Left kidney (tissue), 1 donor: ENCODE measurements at regions not wholly inside any gene's neighbourhood (a gene's known extent, or its start where the extent isn't known, plus 50 kb on each side); places are given as distances from the start of the nearest gene placed in this dataset.
"Not testable (repeated sequence)": the region's sequence is repeated elsewhere in the genome, so short reads cannot be mapped to it uniquely, and the experiment has no call there.

Experiments used
- DNase-seq: peaks from one replicate; pipeline ENCODE4 v3.0.0-alpha.2; 2013

DNA sequence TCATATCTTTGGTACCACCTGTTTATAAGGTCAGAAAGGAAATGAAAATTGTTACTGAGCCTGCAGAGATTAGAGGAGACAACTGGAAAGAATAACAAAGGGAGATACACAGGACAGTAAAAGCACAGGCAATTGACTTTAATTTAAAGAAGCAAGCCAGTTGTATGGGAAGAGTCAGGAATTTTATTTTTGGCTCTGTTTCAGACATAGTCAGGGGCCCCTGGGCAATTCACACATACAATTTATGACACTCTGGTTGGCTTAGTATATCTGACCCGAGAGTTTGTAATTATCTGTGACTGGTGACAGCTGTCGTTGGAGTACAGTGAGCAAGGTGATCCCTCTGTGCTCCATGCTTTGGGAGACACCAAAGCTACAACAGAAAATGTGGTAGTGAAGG lies 591.9 kb upstream of the NECTIN3 start:
- DNase-seq, result peak; percentile 24

DNA sequence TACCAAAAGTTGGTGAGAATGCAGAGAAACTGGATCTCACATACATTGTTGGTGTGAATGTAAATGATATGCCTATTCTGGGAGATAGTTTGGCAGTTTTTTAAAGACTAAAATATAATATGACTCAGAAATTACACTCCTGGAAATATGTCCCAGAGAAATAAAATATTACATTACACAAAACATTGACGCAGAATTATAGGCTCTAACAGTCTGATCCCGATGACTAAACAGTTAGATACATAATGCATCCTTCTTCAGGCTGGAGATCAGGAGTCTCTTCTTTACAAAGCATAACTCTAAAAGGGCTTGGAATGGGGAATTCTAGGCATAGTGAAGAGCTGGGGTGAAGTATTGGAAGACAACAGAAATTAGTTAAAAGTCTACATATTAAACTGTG lies 586.2 kb upstream of the NECTIN3 start:
- DNase-seq, result no peak

DNA sequence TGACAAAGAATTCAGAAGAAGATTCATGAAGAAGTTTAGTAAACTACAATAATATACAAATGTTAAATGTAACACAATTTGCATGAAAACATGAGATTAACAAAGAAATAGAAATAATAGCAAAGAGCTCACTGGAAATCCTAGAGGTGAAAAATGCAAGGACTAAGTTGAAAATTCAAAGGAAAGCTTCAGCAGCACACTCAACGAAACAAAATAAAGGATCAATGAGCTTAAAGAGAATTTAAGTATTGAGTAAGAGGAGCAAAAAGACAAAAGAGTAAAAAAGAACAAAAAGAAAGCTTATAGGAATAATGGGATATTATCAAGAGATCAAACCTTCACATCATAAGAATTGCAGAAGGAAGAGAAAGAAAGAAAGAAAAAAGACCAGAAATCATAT lies 583.8 kb upstream of the NECTIN3 start:
- no peak for DNase-seq

DNA sequence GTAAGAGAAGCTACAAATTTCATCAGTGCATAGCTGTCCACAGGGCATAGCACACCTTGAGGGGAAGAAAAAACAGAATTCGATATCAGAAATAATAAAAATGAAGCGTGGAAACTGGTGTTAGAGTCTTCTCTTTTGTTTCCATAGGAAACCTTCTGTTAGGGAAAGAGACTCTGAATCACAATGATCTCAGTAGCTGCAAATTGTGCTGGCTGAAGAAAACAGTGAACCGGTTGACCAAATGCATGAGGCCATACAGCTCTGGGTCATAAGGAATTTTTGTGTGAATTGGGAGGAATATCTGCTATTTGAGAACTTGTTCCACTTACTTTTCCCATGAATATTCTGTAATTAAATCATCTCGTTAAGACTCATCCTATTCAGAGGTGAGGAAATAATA lies 580.2 kb upstream of the NECTIN3 start:
- DNase-seq, result no peak

DNA sequence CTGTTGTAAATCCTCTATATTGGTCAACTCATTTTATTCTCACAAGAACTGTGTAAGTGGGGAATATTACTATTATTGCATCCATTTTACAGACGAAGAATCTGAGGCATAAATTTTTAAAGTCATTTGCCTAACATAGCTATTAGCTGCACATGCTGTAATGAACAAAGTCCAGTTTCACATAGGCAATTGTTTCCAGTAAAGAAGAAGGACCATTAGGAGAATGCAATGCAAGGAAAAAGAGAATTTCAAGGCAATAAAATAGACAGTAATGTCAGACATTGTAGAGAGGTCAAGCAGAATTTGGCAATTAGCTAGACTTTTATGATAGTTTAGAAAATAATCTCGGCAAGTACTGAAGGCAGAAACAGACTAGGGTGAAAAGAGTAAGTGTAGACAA lies 578.7 kb upstream of the NECTIN3 start:
- no peak for DNase-seq

DNA sequence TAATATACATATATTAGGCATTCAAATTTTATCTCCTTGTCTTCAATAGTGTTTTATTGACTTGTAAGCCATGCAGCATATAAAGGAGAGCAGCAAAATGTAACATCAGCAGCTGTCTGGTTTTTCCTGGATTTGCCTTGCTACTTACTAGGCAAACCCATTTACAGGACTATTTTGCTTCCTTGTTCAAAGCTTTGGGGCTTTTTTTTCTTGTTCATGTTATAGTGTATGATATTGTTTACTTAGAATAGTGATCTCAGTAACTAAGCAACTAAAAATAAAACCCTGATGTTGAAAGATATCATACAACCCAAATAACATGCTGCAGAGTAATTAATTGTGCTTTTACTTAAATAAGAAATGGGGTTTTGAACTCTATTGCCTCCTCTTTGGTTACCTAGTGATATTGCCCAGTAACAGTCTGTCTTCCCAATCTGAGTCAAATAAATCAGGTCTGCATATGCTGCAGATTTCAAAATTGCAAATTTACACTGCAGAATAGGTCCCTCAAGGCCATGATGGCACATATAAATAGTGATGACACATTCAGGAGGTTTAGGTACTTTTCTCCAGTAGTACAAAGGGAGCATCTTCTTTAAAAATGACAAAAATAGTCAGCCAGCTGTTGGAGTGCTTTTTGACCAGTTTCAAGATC lies 578.1 kb upstream of the NECTIN3 start:
- DNase-seq, result no peak

DNA sequence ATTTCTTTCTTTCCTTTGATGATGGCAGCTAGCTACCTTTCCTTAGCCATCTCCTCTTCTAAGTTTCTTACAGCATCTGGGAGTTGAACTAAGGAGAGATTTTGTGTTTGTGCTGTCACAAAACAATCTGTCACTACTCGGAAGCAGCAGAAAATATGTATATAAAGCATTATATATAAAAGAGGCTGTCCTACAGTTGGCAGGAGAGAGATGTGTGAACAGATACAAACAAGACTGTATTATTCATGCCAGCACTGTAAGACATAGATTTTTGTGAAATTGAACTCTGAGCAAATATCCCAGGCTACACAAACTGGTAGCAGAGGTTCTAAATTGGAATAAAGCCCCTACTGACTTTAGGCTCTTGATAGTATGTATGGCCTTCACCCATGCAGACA lies 577.5 kb upstream of the NECTIN3 start:
- DNase-seq, result no peak

DNA sequence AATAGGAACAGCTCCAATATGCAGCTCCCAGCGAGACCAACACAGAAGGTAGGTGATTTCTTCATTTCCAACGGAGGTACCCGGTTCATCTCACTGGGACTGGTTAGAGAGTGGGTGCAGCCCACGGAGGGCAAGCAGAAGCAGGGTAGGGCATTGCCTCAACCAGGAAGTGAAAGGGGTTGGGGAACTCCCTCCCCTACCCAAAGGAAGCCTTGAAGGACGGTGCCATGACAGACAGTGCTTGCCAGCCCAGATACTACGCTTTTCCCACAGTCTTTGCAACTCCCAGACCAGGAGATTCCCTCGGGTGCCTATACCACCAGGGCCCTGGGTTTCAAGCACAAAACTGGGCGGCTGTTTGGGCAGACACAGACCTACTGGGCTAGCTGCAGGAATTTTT lies 576.9 kb upstream of the NECTIN3 start:
- DNase-seq, result no peak

DNA sequence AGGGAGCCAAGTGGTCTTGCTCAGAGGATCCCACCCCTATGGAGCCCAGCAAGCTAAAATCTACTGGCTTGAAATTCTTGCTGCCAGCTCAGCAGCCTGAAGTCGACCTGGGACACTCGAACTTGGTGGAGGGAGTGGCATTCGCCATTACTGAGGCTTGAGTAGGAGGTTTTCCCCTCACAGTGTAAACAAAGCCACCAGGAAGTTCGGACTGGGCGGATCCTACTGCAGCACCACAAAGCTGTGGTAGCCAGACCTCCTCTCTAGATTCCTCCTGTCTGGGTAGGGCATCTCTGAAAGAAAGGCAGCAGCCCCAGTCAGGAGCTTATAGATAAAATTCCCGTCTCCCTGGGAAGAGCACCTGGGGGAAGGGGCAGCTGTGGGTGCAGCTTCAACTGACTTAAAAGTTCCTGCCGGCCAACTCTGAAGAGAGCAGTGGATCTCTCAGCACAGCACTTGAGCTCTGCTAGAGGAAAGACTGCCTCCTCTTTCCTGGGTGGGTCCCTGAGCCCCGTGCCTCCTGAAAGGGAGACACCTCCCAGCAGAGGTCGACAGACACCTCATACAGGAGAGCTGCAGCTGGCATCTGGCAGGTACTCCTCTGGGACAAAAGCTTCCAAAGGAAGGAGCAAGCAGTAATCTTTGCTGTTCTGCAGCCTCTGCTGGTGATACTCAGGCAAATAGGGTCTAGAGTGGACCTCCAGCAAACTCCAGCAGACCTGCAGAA lies 576.3 kb upstream of the NECTIN3 start:
- no peak for DNase-seq

DNA sequence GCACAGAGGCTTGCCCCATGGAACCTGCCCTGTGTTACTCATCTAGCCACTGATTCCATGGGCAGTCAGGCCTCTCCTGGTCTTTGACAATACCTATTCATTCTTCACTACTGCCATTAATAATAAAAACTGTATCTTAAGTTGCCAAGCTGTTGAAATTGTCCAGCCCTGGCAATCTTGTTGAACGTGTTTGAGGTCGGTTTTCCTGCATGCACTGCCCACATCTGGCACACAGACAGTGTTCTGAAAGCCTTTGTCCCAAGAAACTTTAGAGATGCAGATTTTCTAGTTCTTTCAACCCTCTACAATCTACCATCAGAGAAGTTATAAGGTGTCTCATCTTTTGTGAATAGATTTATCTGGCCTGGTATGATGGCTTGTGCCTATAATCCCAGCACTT lies 567.2 kb upstream of the NECTIN3 start:
- no peak for DNase-seq

DNA sequence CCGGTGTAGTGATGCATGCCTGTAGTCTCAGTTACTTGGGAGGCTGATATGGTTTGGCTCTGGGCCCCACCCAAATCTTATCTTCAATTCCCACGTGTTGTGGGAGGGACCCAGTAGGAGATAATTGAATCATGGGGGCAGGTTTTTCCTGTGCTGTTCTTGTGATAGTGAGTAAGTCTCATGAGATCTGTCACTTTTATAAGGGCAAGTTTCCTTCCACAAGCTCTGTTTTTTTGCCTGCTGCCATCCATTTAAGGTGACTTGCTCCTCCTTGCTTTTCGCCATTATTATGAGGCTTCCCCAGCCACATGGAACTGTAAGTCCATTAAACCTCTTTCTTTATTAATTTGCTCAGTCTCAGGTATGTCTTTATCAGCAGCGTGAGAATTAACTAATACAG lies 566.7 kb upstream of the NECTIN3 start:
- DNase-seq, result no peak

DNA sequence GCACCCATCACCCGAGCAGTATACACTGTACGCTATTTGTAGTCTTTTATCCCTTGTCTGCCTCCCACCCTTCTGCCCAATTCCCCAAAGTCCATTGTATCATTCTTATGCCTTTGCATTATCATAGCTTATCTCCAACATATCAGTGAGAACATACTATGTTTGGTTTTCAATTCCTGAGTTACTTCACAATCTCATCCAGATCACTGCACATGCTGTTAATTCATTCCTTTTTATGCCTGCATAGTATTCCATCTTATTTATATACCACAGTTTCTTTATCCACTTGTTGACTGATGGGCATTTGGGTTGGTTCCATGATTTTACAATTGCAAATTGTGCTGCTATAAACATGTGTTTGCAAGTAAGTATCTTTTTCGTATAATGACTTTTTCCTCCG lies 564.7 kb upstream of the NECTIN3 start:
- DNase-seq, result no peak

DNA sequence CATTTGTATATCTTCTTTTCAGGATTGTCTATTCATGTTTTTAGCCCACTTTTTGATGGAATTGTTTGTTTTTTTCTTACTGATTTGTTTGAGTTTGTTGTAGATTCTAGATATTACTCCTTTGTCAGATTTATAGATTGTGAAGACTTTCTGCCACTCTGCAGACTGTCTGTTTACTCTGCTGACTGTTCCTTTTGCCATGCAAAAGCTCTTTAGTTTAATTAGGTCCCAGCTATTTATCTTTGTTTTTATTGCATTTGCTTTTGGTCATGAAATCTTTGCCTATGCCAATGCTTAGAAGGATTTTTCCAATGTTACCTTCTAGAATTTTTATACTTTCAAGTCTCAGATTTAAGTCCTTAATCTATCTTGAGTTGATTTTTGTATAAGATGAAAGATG lies 564.0 kb upstream of the NECTIN3 start:
- not testable (repeated sequence) for DNase-seq

DNA sequence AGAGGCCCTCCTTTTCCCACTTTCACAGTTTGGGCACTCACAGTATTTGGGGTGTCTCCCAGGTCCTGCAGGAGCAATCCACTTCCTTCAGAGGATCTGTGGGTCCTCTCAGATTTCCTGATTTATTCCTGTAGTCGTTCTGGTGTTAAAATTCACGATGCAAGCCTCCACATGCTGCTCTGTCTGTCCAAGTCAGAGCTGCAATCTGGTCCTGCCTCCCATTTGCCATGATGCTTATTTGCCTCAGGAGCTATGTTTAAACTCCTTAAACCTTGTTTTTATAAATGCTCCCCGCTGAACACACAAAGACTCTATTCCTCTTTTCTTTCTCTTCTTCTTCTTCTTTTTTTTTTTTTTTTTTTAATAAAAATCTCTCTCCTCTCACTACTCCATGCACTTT lies 558.7 kb upstream of the NECTIN3 start:
- no peak for DNase-seq

DNA sequence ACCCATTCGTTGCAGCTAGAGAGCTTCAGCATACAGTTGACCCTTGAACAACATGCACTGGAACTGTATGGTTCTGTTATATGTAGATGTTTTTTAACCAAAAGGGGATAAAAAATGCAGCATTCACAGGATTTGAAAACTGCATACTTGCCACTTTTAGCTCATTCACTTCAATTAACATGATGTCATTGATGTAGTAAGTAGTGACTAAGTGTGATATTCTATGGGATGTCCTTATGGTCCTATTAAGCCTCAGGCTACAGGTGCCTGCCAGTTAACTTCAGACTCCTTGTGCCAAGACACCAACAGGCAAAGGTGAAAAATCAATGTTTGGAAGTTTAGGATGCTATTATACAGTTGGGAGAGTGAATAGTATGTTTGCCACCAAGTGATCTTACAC lies 553.6 kb upstream of the NECTIN3 start:
- no peak for DNase-seq

DNA sequence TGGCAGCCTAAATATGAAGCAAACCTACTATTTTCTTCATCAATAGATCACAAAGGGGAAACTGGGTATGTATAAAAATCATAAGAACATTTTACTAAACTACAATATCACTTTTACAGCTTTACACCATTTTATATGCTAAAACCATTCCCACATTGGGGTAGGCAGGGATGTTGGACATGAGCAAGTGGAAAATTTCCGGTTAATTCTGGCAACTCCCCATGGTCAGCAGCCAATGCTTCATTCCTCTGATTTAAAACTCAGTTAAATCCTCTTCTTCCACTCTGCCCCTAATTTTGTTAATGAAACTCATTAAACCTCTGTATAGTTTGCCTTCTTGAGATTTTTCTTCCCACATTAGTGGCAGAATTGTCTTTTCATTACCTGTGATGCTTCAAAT lies 552.5 kb upstream of the NECTIN3 start:
- no peak for DNase-seq

DNA sequence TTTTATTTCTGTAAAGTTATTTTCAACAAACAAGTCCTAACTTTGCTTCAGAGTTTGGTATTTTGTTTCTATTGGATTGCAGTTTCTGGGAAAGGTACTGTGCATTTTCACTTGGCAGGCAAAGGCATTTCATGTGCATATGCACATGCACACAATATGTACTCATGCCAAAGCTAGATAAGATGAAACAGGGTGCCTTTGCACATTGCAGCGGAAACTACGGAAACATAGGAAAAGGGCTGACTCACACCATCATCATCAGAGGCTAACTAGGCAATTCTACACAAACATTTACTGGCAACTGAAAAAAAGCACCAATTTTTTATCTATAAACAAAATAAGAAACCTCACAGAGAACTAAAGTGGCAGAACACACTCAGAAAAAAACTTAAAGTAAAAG lies 550.6 kb upstream of the NECTIN3 start:
- no peak for DNase-seq

DNA sequence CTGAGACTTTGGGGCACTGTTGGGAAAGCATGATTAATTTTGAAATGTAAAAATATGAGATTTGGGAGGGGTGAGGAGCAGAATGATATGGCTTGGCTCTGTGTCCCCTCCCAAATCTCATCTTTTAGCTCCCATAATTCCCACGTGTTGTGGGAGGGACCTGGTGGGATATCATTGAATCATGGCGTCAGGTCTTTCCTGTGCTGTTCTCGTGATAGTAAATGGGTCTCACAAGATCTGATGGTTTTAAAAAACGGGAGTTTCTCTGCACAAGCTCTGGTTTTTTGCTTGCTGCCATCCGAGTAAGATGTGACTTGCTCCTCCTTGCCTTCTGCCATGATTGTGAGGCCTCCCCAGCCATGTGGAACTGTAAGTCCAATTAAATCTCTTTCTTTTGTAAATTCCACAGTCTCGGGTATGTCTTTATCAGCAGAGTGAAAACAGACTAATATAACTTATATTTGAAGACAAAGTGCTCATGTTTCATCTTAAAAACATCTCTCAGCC lies 546.0 kb upstream of the NECTIN3 start:
- DNase-seq, result not testable (repeated sequence)

DNA sequence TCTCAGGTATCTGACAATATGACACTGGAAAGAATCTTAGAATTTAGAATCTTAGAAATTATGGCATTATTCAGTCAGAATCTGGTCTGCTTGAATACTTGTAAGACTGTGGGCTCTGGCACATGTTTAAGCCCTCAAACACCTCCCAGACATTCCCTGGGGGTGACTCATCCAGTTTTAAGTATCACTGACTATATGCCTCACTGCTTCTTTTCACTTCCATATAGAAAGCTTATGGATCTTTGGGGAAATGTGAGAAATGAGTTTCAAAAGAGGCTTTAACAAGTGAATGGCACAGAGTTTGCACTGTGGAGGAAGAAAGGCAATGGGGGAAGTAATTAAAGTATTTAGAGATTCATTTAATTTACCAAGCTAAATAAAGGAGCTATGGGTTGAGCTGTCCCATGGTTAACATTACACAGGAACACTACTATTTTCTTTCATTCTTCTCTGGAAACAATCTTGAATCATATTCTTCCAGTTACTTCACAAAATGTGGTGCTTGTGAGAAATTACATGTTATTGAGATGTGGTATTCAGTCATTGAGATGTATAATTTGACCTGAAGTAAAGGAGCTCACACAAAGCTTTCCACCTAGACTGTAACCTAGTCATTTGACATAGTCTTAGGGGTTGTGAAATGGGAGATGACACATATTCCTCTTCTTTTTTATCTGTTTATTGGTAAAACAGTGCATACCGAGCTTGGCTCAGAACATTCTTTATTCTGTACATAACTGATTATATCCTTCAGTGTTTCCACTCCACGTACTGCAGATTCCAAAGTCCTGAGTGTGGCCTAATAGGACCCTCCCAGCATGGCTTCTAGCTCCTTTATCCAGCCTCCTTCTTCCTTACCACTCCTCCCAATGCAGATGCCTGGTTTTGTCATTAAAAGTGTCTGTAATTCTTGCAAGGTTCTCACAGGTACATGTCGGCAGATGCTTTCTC lies 544.6 kb upstream of the NECTIN3 start:
- DNase-seq, result no peak

DNA sequence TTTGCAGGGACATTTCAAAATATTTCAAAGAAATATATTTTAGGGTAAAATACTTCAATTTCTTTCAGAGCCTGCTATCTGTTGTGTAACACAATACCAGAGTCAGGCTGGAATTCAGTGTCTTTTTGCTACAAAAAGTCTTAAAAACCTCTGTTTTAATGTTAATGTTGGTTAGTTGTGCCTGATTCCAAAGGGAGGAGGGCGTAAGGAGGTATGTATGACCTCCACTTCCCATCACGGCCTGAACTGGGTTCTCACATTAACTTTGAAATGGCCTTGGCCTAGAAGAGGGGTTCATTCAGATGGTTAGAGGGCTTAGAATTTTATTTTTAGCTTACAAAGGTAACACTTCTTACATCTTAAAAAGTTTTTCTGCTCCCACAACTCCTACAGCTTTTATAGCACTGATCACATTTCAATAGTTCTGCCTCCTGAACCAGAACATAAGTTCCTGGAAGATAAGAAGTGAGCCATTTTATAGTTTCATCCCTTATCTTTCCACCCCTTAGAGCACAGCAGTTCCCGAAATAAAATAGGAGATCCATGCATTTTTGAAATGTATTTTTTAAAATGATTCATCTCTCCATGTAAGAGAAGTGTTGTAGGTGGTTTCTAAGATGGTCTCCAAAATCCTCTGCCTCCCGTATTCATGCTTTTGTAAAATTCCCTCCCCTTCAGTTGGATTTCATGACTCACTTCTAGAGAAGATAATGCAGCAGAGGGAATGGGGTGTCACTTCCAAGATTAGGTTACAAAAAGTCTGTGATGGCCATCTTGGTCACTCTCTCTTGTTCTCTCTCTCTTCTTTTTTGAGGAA lies 543.1 kb upstream of the NECTIN3 start:
- DNase-seq, result no peak

DNA sequence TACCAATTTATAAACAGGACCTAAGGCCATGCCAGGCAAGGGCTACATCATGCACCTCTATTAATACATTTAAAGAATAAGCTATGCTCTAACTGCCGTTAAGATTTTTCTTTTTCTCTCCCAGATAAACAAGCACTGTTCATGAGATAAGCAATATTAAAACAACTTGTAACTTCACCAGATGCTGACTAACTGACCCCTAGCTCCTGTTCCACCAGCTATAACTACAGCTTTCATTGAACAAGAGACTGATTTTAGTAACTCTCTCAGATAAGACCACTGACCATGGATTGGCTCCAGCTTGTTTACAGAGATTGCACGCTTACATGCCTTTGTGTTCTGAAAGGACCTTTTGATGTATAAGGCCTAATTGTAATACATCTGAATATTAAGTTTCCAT lies 540.7 kb upstream of the NECTIN3 start:
- no peak for DNase-seq

DNA sequence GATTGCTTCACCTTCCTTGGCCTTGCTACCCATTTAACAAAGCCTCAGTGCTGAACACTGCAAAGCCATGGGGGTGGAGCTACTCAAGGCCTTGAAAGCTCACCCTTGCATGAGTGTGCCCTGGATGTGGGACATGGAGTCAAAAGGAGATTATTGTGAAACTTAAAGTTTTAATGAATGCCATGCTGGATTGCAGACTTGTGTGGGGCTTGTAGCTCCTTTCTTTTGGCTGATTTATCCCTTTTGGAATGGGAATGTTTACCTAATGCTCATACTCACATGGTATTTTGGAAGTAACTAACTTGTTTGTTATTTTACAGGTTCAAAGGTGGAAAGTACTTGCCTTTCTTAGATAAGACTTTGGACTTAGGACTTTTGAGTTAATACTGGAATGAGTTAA lies 538.5 kb upstream of the NECTIN3 start:
- no peak for DNase-seq
